GM12872 (cell line): ENCODE measurements at regions not wholly inside any gene's neighbourhood (a gene's known extent, or its start where the extent isn't known, plus 50 kb on each side); places are given as distances from the start of the nearest gene placed in this dataset.

Source experiments
- TF ChIP-seq, protein P1 (sequence below): IDR thresholded peaks from 3 replicates; pipeline ENCODE4 v1.5.1; 2011; ENCODE audit warnings: low read depth, mild to moderate bottlenecking, low read length, moderate library complexity; ENCODE audit not compliant: insufficient read depth

DNA sequence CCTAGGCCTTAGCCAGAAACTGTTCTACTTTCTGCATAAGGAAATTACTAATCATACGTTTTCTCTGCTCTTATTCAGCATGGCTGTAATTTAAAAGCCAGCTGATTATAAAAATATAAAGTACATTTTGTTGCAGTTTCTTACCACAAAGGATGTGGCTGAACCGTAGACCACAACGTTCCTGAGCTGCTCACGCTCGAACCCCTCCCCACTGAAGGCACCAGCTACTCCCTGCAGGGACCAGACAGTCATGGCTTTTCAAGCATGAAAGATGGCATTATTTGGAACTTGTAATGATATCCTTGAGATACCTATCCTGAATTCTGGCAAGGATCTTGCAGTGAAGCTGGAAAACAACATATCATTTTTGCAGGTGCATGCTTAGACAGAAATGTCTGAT, 91.8 kb upstream of the DMRT1 start:
- TF ChIP-seq, protein P1, sequence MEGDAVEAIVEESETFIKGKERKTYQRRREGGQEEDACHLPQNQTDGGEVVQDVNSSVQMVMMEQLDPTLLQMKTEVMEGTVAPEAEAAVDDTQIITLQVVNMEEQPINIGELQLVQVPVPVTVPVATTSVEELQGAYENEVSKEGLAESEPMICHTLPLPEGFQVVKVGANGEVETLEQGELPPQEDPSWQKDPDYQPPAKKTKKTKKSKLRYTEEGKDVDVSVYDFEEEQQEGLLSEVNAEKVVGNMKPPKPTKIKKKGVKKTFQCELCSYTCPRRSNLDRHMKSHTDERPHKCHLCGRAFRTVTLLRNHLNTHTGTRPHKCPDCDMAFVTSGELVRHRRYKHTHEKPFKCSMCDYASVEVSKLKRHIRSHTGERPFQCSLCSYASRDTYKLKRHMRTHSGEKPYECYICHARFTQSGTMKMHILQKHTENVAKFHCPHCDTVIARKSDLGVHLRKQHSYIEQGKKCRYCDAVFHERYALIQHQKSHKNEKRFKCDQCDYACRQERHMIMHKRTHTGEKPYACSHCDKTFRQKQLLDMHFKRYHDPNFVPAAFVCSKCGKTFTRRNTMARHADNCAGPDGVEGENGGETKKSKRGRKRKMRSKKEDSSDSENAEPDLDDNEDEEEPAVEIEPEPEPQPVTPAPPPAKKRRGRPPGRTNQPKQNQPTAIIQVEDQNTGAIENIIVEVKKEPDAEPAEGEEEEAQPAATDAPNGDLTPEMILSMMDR: no peak

DNA sequence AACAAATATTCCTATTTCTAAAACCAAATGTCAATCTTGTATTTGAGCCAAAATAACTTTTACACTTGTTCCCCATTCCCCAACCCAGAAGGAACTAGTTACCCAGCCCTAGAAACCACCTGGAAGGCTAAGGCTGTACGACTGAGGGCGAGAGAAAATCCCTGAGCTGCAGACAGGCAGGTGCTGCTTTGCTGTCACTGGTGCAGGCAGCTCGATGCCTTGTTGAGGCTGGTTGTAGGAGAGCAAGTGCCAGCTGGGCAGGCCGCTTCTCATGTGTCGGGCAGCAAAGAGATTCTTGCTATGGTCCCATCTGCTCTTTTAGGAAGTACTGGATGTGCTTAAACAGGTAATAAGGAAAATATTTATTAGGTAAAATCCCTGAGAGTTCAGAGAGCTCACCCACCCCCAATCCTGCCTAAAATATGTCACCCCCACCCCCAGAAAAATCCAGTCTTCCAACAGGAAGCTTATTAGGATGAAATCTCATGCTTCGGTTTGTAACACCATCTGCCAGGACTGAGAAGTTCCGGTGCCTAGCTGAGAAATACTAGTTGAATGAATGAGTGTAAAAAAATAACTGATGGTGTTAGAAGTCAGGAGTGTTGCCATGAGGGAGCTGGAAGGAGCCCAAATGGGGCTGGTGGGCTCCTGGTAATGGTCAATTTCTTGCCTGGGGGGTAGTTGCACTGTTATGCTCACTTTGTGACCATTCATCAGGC, 91.1 kb upstream of the DMRT1 start:
- TF ChIP-seq, protein P1: no peak

- TF ChIP-seq, protein P1: no peak
These were observed 90.1 kb upstream of the DMRT1 start for GRCh38 chr9:751137-752051.

DNA sequence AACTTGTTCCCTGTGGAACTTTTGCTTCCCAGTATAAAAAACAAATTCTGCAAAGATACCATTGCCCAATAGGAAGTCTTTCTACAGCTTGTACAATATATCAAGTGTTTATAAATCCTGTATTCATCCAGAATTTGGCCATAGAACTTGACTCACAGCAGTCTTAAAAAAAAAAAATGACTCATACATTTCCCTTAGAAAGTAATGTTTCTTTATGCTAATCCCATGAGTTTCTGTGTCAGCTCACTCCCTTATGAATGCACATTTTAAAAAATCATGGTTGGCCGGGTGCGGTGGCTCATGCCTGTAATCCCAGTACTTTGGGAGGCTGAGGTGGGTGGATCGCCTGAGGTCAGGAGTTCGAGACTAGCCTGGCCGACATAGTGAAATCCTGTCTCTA, 89.3 kb upstream of the DMRT1 start:
- TF ChIP-seq, protein P1: no peak

- TF ChIP-seq, protein P1: no peak
These were observed 88.8 kb upstream of the DMRT1 start for GRCh38 chr9:752681-753200.

DNA sequence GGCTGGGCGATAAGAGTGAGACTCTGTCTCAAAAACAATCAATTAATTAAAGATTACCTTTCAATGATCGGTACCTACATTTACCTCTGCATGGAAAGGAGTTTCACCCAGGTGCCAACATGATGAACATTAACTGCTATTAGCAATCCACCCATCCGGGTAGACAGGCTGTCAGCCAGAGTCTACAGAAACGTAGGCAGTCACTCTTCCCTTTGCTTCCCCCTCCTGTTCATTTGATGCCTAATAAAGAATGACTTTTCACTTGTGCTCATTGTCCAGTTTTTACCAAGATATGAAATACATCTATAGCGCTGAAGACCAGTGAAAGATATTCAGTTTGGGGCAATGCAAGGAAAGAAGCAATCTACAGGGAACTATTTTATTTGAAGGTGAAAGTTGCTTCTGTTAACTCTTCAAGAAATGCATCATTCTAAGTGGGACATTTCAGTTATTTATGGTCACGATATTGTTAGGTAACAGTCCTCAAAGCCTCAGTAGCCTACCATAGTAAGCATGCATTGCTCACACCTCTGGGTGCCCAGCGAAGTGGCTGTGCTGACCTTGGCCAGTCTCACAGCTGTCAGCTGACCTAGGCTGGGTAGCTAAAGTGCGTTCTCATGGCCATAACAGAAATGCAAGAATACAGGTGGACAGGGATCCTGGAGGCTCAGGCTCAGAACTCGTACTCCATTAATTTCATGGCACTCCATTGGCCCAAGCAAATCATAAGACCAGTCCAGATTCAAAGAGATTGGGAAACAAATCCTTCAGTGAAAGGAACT, 87.2 kb upstream of the DMRT1 start:
- TF ChIP-seq, protein P1: no peak
